GM19397 (cell line): ENCODE measurements at regions not wholly inside any gene's neighbourhood (a gene's known extent, or its start where the extent isn't known, plus 50 kb on each side); places are given as distances from the start of the nearest gene placed in this dataset.

ENCODE experiments used
- ATAC-seq: cut with Tn5 transposase; IDR thresholded peaks from one replicate; pipeline ENCODE4 v1.9.1; 2021; ENCODE audit warnings: mild to moderate bottlenecking, moderate library complexity; ENCODE audit not compliant: unreplicated experiment

GRCh38 chr1:219477861-219478260 lies 135.0 kb downstream of the ZC3H11B start:
- ATAC-seq, result no peak

DNA sequence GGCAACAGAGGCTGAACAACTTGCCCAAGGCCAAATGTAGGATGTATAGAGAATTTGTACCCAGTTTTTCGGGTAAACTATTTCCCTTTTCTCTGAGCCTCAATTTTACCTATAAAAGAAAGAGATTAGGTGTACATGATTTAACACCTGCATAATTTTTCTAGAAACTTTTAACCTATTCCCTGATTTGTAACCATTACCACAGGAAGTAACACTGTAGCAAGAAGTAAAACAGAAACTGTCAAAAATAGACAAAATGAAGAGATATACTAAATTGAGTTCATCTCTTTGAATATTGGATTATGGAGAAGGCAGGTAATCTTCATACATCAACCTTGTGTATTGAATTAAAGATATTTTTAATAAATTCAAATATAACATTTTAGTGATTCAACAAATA lies 136.2 kb downstream of the ZC3H11B start:
- ATAC-seq, result peak; percentile 29

DNA sequence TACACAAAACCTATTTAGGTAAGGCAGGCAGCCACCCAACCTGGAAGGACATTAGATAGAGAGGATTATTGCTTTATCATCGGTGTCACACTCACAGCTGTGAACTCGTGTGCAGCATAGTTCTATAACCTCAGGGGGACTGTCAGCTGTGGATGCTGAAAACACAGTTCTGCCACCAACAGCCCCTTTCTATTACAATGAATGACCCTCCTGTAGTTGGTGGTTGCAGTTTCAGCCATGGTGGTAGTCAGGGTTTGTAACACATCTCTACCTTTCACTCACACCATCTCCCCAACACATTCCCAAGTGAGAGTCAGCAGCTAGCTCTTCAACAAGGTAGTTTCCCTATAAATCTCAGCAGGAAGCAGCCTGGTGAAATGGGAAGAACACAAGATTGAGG lies 136.8 kb downstream of the ZC3H11B start:
- peak; percentile 74 for ATAC-seq

DNA sequence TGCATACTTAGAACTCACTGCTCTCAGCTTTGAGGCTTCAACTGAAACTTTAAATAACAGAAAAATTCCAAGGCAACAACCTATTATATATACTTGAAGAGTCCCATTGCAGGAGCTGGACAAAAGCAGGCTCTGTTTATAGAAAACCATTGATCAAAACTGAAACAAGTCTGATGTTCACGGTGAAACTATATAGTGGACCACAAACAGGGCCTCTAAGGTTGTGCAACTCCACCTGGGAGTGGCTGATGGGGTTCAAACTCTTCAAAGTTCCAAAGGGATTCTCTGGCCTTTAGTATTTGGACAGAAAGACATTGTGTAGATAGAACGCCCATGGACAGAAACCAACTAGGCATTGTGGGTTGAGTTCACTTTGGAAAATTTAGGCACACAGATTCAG lies 140.3 kb downstream of the ZC3H11B start:
- no peak for ATAC-seq

DNA sequence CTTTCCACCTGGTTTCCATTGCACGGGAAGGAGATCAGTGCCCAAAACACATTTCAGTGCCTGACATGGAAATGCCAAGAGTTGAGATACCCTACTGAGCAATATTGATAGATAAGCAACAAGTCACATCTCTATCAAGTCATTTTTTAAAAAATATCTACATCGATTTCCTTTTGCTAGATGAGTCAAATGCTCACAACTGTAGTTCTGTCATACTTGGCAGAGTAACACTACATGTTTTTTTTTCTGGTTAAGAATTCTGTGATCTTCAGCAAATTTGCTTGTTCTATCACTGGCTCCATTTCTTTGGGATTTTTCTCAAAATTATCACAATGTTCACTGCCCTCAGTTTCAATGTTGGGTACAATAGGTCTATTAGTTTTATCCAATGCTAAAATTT lies 145.4 kb downstream of the ZC3H11B start:
- no peak for ATAC-seq

- ATAC-seq, result no peak
These were observed 146.1 kb downstream of the ZC3H11B start for GRCh38 chr1:219466766-219467165.

DNA sequence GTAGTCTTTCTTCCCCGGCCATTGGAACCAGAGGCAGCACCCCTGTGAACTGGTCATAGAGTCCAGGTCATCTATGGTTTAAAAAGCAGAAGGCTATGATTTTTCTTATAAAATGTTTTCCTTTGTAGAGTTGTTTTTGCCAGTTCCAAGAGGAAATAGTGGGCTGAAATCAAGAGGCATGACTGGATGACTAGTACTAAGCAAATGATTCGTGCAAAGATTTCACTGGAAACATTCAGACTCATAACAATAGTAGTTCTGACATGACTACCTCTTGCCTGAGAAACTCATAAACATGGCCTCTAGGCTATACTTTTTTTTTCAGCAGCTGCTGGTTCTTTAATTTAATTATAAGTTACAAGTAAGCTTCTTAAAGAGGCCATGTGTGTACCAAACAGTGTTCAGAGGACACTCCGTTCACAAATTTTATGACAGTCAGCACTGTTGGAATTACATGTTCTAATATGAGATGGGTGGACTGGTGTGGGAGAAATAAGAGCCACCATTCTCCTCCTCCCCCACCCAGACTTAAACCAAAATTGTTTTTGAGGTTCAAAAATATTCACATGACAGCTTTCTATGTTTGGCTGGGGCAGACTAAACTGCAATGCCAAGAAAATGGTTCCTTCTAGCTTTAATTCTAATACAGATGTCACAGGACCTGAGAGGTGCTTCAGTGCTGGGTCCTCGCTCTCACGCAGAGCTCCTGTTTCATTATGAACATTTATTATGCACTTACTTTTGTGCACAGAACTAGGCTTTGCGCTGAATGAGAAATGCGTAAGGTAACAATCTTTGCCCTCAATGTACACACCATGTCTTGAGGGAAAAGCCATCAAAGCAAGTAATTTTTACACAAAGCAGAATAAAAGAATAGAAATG lies 147.5 kb downstream of the ZC3H11B start:
- ATAC-seq, result peak; percentile 36

GRCh38 chr1:219463636-219464035 lies 149.3 kb downstream of the ZC3H11B start:
- no peak for ATAC-seq

DNA sequence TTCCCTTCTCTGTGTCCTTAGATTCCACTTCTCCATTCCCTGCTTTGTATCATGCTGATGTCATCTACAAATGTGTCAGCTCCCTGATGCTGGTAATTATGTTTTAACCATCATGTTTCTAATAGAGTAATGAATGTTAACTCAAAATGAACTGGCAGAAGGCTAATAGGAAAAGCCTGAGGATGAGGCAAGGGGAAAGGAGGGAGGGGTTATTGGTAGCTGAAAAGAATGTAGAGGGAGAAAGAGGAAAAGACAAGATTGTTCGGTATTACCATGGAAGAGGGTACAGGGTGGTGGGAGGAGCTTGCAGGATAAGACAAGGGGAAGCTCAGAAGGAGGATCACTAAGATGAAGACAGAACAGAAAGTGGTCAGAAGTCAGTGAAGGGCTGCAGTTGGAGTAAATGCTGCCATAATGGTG lies 150.9 kb downstream of the ZC3H11B start:
- ATAC-seq, result no peak

DNA sequence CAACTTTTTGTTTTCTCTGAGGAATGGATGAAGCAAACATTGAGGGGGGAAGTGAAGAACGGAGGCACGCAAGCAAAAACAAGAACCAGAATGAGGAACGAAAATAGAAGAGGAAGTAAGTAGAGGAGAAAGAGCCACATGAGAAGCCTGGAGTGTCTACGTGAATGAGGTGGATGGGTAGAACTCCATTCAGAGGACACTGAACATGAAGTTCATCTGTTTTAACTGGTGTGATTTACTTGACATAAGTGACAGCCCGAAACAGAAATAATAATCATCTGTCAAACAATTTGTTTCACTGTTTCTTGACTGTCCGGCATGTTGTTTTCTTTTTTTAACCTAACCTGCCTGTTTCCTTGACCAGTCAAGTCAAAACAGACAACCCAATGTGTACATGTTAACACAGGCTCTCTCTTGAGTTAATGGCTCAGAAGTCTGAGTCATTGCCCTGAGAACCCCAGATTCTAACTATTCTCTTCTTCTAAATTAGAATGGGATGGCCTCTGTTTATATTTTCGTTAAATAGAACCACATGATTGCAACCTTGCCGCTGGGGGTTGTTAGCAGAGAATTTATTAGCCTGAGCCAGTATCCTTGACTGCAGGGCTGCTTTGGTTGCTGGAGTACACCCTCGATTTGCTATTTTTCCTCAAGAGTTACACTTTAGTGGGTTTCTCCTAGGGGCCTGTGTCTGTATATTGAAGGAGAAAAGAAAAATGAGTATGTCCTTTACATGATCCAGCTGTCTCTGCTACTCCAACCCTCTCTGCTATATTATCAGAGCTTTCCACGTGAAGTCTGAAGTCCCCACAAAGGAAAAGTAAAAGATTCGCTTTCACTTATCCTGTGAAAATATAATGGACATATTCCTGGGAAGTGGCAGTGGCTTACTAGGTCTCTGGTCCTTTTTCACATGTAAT lies 151.7 kb downstream of the ZC3H11B start:
- peak; percentile 73 for ATAC-seq

DNA sequence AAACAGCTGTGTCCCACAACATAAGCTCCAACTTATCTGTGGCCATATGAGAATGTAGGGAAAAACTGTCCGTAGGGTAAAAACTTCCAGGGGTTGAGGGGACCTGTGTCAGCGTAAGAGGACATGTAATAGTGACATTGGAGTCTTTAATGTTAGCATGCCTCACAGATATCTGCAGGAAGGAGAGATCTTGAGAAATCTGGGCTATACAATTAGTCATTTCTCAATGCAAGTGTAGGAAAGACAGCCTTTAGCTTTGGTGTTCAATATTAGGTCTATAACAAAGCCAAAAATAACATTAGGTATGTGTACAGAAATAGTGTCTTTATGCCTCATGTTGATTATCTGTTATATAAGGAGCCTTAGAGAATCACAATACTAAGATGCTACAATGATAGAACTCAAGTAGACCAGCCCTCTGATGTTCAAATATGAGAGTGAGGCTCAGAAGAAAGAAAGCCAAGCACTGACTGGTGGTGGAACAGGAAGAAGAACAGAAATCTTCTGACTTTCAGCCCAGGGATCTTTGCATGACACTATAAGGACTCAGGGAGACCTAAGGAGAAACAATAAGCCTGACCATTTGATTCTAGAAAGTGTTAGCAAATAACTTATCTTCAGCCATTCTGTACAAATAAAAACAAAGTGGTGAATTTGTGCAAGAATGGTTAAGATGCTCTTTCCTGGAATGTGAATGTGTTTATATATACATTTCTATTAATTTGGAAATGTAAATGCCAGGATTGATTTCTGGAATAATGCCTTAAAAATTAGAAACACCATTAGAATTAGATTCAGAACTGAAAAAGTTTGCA lies 152.6 kb downstream of the ZC3H11B start:
- ATAC-seq, result no peak

DNA sequence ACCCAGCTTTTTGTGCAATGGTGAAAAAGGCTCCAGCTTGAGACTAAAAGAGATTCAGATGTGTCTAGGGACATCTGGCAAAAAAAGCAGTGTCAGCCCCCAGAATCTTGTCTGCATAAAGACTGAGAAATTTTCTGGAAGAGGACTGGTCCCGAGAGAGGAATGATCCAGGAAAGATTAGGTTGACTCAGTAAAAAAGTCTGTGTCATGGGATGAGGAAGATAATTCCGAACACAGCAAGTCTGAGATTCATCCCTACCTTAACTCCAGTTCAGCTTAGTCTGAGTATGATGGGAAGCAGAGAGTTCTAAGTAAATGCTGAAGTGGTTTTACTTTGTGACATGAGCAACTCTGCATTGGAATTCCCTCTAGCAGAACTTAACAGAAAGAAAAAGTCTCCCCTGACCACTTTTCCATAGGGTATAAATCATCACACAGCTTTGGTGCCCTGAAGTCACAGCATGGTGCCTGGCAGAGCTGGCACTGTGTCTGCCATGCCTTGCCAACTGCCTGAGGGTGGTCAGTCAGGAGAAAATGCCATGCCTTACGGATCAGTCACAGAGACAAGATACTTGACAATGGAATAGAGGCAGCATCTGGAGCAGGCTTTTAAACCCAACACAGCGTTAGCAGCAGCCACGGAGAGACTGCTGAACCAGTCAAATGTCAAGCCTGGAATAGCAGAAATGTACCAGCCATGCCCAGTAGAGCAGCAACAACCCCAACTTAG lies 153.4 kb downstream of the ZC3H11B start:
- no peak for ATAC-seq

GRCh38 chr1:219446288-219446687 lies 166.6 kb downstream of the ZC3H11B start:
- no peak for ATAC-seq

DNA sequence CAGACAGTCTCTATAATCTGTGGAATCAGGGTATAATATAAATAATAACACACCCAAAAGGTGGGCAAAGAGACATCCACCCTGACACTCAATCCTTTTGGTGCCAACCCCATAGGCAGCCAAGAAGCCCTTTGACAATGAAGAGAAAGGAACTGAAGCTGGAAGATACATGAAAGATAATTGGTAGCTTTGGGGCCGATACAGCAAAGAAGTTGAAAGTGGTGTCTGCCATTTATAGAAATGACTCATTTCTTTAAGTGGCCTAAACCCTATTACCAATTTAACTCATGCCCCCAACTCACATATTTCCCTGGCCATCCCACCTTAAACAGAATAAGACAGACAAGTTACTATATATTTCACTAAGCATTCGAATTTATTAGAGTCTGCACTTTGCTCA lies 167.0 kb downstream of the ZC3H11B start:
- no peak for ATAC-seq

GRCh38 chr1:219444474-219444873 lies 168.4 kb downstream of the ZC3H11B start:
- no peak for ATAC-seq

DNA sequence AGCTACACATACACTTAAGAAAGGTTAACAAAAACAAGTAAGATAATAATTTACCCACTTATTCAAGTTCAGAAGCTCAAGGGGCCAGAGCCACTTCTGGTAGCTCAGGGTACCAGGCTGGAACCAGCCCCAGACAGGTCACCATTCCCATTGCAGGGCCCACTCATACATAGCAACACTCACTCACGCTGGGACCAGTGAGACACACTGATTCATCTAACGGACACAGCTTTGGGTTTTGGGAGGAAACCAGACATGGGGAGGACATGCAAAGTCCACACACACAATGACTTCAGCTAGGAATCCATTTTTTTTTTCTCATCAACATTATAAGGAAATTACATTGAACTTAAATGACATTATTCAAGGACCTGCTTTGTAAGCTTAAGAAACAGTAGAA lies 169.1 kb downstream of the ZC3H11B start:
- ATAC-seq, result no peak

DNA sequence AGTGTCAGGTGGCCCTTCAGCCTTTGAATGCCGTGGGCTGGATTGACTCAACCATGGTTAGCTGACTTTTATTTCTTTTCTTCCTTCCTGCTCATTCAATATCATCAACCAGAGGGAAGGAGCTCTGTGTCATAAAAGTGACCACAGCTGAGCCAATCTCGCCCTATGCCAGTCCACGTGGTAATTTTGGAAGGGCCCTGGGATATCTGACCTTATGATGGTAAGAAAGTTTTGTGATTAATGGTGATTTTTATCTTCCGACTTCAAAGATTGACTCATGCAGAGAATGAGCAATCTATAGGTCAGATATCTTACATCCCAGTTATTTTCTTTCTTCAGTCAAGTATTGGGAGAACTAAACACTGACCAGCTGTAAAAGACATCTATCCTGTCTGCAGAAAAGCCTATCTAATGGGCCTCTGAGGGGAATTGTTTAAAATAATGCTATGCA lies 170.3 kb downstream of the ZC3H11B start:
- no peak for ATAC-seq

DNA sequence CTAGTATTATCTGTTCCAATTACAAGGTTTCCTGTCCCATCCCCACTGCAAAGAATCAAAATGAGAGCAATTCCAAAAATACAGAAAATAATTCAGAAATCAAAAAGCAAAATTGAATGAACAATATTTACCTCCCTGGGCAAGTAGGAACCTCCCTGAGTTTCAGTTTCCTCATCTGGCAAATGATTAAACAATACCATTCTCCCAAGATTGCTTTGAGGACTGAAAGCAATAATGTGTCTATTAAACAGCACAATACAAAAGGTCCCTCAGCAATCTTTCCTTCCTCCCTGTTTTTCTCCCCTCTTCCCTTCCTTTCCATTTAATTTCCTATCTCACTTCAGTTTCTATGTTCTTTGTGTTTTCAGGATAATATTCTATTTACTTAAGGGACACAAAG lies 171.0 kb downstream of the ZC3H11B start:
- ATAC-seq, result no peak

DNA sequence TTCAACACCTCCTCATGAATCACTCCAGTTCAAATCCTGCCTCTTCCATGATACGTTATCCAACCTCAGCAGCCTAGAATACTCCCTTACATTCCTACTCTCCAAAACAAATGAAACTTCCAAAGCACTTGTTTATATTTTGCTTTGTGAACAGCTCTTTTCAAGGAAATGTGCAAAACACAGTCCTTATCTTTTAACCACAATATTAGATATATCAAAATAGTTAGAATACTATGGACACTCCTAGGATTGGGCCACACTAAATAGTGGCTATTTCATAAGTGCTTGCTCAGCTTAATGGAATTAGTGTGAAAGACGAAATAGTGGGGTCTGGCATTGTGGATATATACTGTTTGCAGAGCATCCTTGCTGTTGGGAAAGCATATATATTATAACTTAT lies 173.5 kb downstream of the ZC3H11B start:
- ATAC-seq, result no peak

- ATAC-seq, result no peak
These were observed 174.5 kb downstream of the ZC3H11B start for GRCh38 chr1:219438386-219438785.
